ENCODE measurements at regions not wholly inside any gene's neighbourhood (a gene's known extent, or its start where the extent isn't known, plus 50 kb on each side); places are given as distances from the start of the nearest gene placed in this dataset.

DNA sequence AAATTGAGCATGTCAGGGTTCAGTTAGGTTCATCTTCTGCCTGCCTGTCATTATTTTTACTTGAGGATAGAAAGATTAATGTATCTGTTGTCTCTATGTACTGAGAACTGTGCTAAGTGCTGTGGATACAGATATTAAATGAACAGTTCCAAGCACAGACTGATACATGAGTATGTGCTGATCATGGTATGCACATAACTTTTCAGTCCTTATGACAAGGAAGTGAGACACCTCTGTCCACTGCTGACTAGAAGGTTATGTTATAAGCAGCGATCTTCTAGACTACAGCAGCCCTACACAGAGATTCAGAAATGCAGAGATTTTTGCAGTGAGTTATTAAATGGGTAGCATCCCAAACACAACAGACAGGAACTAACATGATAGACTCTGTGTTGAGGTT lies 335.6 kb upstream of the MTNR1B start:
- intact Hi-C loops (cut with DNase I), result no loop called here
- TF ChIP-seq, protein P1, sequence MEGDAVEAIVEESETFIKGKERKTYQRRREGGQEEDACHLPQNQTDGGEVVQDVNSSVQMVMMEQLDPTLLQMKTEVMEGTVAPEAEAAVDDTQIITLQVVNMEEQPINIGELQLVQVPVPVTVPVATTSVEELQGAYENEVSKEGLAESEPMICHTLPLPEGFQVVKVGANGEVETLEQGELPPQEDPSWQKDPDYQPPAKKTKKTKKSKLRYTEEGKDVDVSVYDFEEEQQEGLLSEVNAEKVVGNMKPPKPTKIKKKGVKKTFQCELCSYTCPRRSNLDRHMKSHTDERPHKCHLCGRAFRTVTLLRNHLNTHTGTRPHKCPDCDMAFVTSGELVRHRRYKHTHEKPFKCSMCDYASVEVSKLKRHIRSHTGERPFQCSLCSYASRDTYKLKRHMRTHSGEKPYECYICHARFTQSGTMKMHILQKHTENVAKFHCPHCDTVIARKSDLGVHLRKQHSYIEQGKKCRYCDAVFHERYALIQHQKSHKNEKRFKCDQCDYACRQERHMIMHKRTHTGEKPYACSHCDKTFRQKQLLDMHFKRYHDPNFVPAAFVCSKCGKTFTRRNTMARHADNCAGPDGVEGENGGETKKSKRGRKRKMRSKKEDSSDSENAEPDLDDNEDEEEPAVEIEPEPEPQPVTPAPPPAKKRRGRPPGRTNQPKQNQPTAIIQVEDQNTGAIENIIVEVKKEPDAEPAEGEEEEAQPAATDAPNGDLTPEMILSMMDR (IDR thresholded peaks at IDR 0.05), result no peak
- no peak for TF ChIP-seq POLR2A (IDR thresholded peaks at IDR 0.05)
- no peaks in the 10 kb centered on the region for H3K9me3 ChIP-seq
- no peaks in the 10 kb centered on the region for H3K27me3 ChIP-seq
- no peak for DNase-seq
- H3K4me3 ChIP-seq, result no peak overlapping the region
- H3K27ac ChIP-seq, result no peak overlapping the region
- H3K4me1 ChIP-seq, result no peaks in the 10 kb centered on the region
- H3K36me3 ChIP-seq, result no peaks in the 10 kb centered on the region
- 25% methylated on average over 1 of the region's 1 CpG for WGBS (ENCODE audit: insufficient coverage, low coverage, low lambda C conversion rate, missing lambda C conversion rate)
- ATAC-seq, result no peak

DNA sequence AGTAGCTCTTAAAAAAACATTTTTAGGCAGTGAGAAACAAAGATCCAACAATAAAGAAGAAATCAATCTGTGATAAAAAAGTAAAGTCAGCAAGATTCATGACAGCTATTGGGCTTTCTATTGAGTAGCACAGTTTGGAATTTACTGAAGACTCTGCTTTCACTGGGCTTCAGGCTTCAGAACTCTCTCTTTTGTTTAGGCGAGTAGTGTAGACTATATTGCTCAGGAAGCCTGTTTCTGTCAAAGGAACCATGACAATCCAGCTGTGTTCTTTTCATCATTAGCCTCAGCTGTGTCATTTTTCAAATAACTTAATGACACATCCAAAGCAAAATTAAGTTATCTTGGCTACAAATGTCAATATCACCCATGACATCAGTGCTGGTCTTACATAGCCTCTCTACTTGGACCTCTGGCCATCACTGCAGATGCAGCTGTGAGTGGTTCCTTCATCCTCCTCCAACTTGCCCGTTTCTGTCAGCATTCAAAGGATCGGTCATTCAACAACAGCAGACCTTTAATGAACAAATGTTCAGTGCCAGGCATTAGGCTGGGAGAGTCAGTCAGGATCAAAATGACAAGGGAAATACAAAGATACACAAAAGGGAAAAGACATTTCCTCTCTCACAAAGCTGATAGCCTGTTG lies 332.8 kb upstream of the MTNR1B start:
- H3K9me3 ChIP-seq, result no peaks in the 10 kb centered on the region
- H3K4me3 ChIP-seq, result no peak overlapping the region
- no peak for TF ChIP-seq POLR2A (IDR thresholded peaks at IDR 0.05)
- TF ChIP-seq, protein P1 (IDR thresholded peaks at IDR 0.05), result no peak
- H3K27ac ChIP-seq, result no peak overlapping the region
- no peaks in the 10 kb centered on the region for H3K27me3 ChIP-seq
- no peaks in the 10 kb centered on the region for H3K36me3 ChIP-seq
- no peak for ATAC-seq
- 41% methylated on average over 3 of the region's 3 CpGs for WGBS (ENCODE audit: insufficient coverage, low coverage, low lambda C conversion rate, missing lambda C conversion rate)
- no peaks in the 10 kb centered on the region for H3K4me1 ChIP-seq
- DNase-seq, result no peak
- intact Hi-C loops (cut with DNase I), result no loop called here

DNA sequence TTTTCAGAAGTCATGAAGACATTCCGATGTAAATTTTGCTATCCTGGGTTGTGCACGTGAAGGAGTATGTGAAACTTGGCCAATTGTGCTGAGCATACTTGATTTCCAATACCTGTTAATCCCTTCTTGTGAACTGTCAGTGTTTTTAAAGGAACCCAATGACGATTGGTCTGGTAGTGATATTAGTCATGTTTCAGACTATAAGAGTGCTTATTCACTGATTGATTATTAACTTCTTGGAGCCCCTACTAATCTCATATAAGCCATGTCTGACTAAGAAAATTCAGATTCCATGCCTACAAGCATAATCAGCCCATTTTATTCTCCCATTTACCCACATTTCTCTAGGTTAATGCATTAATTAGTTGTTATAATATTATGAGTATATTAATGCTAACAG lies 330.8 kb upstream of the MTNR1B start:
- no peak overlapping the region for H3K4me3 ChIP-seq
- H3K27ac ChIP-seq, result no peak overlapping the region
- WGBS (ENCODE audit: insufficient coverage, low coverage, low lambda C conversion rate, missing lambda C conversion rate), result 62% methylated on average over 3 of the region's 3 CpGs
- no peak for TF ChIP-seq POLR2A (IDR thresholded peaks at IDR 0.05)
- TF ChIP-seq, protein P1 (IDR thresholded peaks at IDR 0.05), result no peak
- intact Hi-C loops (cut with DNase I), result no loop called here
- H3K27me3 ChIP-seq, result no peaks in the 10 kb centered on the region
- H3K9me3 ChIP-seq, result no peaks in the 10 kb centered on the region
- no peaks in the 10 kb centered on the region for H3K36me3 ChIP-seq
- no peak for DNase-seq
- no peaks in the 10 kb centered on the region for H3K4me1 ChIP-seq
- no peak for ATAC-seq

DNA sequence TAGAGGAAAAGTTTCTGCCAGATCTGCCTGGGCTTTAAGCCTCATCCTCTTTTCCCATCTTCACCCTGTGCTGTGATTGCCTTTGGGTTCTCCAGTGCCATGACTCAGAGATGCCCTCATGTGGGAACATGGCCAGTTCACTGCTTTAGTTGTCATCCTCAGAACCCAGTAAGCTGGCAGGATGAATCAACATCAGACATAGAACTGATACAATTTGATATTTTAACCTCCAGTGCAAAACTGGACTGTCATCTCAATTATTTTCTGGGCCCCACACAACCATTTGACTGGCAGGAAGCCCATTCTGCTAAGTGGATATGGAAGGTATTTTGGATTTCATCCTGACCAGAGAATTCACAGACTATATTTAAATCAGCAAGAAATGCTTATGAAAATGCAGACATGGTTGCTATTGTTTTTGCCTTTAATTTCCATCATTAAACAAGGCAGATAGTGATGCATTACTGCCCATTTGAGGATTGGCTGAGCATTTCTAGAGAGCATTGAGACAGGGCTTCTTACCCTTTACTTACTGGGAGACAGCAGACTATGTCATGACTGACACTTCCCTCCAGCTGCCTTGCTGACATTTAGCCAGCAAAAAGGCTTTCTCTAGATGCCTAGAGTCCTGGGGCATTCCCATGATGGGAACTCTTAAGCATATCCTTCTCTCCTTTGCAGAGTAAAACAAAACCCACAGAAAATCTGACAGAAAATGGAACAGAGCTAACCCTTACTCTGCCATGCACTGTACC lies 327.1 kb upstream of the MTNR1B start:
- no peaks in the 10 kb centered on the region for H3K27me3 ChIP-seq
- DNase-seq (no peak), ATAC-seq (no peak)
- no peaks in the 10 kb centered on the region for H3K9me3 ChIP-seq
- intact Hi-C loops (cut with DNase I), result no loop called here
- TF ChIP-seq POLR2A (IDR thresholded peaks at IDR 0.05), result no peak
- TF ChIP-seq, protein P1 (IDR thresholded peaks at IDR 0.05), result no peak
- H3K4me1 ChIP-seq, result no peaks in the 10 kb centered on the region
- no peak overlapping the region for H3K4me3 ChIP-seq
- H3K36me3 ChIP-seq, result no peaks in the 10 kb centered on the region
- H3K27ac ChIP-seq, result no peak overlapping the region
